ENCODE measurements at regions not wholly inside any gene's neighbourhood (a gene's known extent, or its start where the extent isn't known, plus 50 kb on each side); places are given as distances from the start of the nearest gene placed in this dataset.
A peak's percentile ranks its signal among the peaks of the same experiment; 100 is the strongest.

- DNase-seq: no peak
Measured at GRCh38 chrX:110851780-110852179, 56.2 kb upstream of the CHRDL1 start.

DNA sequence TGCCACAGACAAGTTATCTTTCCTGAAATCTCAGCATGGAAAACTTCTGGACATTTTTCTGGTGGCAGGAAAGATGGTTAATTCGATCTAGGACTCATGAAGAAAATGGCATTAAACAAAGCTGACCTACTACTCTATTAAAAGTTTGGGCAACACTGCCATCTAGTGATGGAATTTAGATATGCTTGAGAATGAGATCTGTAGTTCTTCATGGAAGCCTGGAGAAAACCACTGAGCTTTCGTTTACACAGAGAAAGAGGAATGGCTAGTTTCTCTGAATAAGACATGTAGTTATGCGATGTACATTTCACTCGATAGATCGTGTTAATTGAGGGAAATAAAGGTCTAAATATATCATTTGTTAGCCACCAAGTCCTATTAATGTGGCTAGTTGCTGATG is 51.7 kb upstream of the CHRDL1 start:
- DNase-seq: peak; percentile 43

DNA sequence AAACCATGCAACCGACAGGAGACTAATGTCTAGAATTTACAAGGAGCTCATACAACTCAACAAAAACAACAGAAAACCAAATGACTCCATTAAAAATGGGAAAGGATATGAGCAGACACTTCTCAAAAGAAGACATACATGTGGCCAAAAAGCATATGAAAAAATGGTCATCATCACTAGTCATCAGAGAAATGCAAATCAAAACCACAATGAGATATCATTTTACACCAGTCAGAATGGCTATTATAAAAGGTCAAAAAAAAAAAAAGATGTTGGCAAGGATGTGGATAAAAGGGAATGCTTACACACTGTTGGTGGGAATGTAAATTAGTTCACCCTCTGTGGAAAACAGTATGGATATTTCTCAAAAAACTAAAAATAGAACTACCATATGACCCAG is 50.5 kb upstream of the CHRDL1 start:
- DNase-seq: no peak

All from hindlimb muscle (tissue), 1 donor.